ENCODE measurements at regions not wholly inside any gene's neighbourhood (a gene's known extent, or its start where the extent isn't known, plus 50 kb on each side); places are given as distances from the start of the nearest gene placed in this dataset.

DNA sequence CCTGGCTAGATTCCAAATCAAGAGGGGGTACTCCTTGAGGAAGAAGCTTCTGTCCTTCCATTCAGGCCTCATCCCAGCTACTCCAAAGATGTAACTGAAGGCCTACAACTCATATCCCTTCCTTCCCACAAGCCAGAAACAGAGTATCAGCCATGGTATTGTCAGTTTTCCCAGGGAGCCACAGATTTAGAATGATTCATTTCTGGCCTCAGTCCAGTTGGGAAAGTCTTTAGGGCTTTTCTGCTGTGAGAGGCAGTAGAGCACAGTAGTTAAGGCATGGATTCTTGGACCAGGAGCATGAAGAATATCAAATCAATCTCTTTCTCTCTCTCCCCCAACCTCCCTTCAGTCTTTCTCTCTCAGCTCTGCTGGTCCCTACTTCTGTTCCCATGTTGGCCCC, 505.0 kb downstream of the BCOR start:
- H3K9me3 Mint-ChIP-seq = no peaks in the 10 kb centered on the region
- no peaks in the 10 kb centered on the region for H3K4me1 Mint-ChIP-seq (ENCODE audit: low read depth)
- H3K4me3 Mint-ChIP-seq = no peak overlapping the region
- peaks cover 4% of the 10 kb centered on the region; the same call in 1 of the 2 replicates for H3K27me3 Mint-ChIP-seq (ENCODE audit: insufficient read depth)
- no peak overlapping the region for H3K27ac Mint-ChIP-seq
- DNase-seq = no peak
- TF ChIP-seq, protein P1, sequence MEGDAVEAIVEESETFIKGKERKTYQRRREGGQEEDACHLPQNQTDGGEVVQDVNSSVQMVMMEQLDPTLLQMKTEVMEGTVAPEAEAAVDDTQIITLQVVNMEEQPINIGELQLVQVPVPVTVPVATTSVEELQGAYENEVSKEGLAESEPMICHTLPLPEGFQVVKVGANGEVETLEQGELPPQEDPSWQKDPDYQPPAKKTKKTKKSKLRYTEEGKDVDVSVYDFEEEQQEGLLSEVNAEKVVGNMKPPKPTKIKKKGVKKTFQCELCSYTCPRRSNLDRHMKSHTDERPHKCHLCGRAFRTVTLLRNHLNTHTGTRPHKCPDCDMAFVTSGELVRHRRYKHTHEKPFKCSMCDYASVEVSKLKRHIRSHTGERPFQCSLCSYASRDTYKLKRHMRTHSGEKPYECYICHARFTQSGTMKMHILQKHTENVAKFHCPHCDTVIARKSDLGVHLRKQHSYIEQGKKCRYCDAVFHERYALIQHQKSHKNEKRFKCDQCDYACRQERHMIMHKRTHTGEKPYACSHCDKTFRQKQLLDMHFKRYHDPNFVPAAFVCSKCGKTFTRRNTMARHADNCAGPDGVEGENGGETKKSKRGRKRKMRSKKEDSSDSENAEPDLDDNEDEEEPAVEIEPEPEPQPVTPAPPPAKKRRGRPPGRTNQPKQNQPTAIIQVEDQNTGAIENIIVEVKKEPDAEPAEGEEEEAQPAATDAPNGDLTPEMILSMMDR (IDR thresholded peaks at IDR 0.05) = no peak
- no peaks in the 10 kb centered on the region for H3K36me3 Mint-ChIP-seq (ENCODE audit: low read depth)

DNA sequence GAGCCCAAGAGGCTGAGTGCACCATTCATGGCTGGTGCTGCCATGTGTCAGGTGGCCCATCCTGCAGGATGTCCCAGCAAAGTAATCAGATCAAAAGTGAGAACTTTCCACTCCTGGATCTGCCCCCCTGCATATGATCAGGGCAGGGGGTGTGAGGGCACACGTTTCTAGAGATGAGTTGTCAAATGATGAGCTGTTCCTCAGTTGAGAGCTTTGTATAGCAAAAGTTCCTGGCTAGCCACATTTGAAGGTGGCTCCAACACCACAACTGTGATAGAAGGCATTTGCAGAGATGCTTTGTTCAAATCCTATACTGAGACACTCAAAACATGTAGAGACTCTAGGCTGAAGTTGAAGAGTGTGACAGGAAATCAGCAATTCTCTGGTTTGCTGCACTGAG, 501.8 kb downstream of the BCOR start:
- Mint-ChIP-seq H3K36me3 (ENCODE audit: low read depth) (no peaks in the 10 kb centered on the region), H3K27me3 (ENCODE audit: insufficient read depth) (peaks cover 7% of the 10 kb centered on the region), H3K4me1 (ENCODE audit: low read depth) (no peaks in the 10 kb centered on the region), H3K9me3 (no peaks in the 10 kb centered on the region), H3K4me3 (no peak overlapping the region), H3K27ac (no peak overlapping the region)
- TF ChIP-seq, protein P1 (IDR thresholded peaks at IDR 0.05) = no peak
- DNase-seq = no peak

GRCh38 chrX:39596437-39596836, 501.3 kb downstream of the BCOR start:
- TF ChIP-seq, protein P1 (IDR thresholded peaks at IDR 0.05) = no peak
- Mint-ChIP-seq H3K27me3 (ENCODE audit: insufficient read depth) (peaks cover 5% of the 10 kb centered on the region), H3K27ac (no peak overlapping the region), H3K36me3 (ENCODE audit: low read depth) (no peaks in the 10 kb centered on the region), H3K9me3 (no peaks in the 10 kb centered on the region), H3K4me3 (no peak overlapping the region), H3K4me1 (ENCODE audit: low read depth) (no peaks in the 10 kb centered on the region)
- no peak for DNase-seq

DNA sequence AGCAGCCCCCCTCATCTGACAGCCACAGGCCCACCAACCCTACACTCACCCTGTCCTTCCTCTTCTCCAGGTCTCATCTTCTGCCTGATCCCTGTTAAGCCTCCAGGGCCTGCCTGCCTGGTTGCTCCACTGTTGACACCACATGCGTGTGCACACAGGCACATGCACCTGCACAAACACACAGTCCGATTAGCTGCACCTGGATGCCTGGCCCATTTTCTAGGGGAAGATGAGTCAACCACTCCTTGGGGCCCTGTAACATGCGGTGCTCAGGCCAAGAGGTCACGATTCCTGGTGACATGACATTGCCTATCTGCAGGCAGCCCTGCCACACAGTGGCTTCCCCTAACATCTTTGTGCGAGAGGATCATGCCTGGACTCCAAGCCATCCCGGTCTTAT, 498.4 kb downstream of the BCOR start:
- peaks cover 13% of the 10 kb centered on the region for H3K27me3 Mint-ChIP-seq (ENCODE audit: insufficient read depth)

GRCh38 chrX:39600222-39600621, 497.5 kb downstream of the BCOR start:
- TF ChIP-seq, protein P1 (IDR thresholded peaks at IDR 0.05) = no peak
- H3K4me3 Mint-ChIP-seq = no peak overlapping the region
- no peak overlapping the region for H3K27ac Mint-ChIP-seq
- peaks cover 15% of the 10 kb centered on the region for H3K27me3 Mint-ChIP-seq (ENCODE audit: insufficient read depth)
- no peaks in the 10 kb centered on the region for H3K4me1 Mint-ChIP-seq (ENCODE audit: low read depth)
- H3K9me3 Mint-ChIP-seq = no peaks in the 10 kb centered on the region
- H3K36me3 Mint-ChIP-seq (ENCODE audit: low read depth) = no peaks in the 10 kb centered on the region
- no peak for DNase-seq

More for the DNA sequence above, 498.4 kb downstream of the BCOR start:
- H3K4me1 Mint-ChIP-seq (ENCODE audit: low read depth) = no peaks in the 10 kb centered on the region
- DNase-seq = no peak
- no peaks in the 10 kb centered on the region for H3K9me3 Mint-ChIP-seq
- no peak overlapping the region for H3K27ac Mint-ChIP-seq
- TF ChIP-seq, protein P1 (IDR thresholded peaks at IDR 0.05) = no peak
- H3K4me3 Mint-ChIP-seq = no peak overlapping the region
- no peaks in the 10 kb centered on the region for H3K36me3 Mint-ChIP-seq (ENCODE audit: low read depth)

All from HFFc6 (cell line).